ENCODE measurements at regions not wholly inside any gene's neighbourhood (a gene's known extent, or its start where the extent isn't known, plus 50 kb on each side); places are given as distances from the start of the nearest gene placed in this dataset.

DNA sequence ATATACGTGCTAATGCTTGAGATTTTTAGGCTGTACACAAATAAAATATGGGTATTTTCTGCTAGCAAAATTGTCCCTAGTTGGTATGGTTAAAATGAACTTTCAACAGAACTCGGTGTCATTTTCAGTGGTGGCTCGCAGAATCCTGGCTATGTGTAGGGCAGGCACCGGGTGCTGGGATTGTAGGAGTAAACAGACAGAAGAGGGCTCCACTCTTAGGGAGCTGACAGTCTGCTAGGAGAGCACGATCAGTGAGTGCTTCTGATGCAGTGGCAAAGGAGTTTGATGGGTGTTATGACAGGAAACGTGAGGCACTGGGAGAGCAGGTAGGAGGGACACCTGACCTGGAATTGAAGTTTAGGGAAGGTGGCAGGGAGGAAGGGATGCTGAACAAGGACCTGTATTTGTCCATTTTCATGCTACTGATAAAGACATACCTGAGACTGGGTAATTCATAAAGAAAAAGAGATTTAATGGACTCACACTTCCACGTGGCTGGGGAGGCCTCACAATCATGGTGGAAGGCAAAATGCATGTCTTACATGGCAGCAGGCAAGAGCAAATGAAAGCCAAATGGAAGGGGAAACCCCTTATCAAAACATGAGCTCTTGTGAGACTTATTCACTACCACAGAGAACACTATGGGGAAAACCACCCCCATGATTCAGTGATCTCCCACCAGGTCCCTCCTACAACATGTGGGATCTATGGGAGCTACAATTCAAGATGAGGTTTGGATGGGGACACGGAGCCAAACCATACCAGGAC, 105.4 kb upstream of the LCLAT1 start:
- DNase-seq, result no peak

DNA sequence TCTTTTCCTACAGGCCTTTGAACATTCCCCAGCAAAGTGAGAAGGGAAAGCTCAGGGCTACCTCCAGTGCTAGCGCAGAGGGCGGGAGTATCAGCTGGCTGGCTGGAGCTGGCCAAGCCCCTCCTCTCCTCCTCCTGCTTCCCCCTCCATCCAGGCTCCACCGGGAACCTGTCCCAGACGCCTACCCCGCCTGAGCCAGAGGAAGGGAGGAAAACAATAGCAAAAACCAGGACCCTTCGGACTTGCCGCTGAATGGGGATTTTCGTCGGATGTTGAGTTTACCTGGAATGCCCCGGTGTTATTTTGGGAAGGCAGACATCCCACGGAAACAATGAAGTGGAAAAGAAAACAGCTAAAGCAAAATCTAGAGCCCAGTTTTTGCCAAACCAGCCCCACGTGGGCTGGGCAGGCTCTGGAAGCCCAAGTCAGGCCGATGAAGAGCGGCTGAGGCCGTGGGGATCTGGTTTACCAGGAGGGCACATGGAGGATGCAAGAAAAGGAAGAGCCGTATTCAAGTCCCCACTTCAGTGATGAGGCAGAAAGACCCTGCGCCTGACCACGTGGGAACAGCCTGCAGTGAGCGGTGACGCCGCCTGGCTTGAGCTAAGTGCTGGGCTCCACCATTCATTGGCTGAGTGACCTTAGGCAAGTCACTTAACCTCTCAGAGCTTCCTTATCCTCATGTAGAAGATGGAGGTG, 100.4 kb upstream of the LCLAT1 start:
- no peak for DNase-seq

DNA sequence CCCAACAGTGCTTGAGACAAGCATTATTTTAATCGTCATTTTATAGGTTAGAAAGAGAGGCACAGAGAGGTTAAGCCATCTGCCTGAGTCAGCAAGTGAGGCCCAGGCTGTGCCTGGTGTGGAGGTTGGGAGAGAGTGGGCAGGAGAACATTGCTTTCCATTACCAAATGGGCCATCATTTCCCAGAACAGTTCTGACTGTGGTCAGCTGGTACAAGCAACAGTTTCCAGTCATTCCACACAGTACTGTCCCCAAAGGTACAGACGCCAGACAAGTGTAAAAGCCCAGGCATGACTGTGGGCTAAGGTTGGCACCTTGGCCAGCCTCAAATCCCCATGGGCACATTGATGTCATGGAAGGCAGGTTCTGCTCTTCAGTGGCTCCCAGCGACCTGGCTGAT, 98.2 kb upstream of the LCLAT1 start:
- no peak for DNase-seq

DNA sequence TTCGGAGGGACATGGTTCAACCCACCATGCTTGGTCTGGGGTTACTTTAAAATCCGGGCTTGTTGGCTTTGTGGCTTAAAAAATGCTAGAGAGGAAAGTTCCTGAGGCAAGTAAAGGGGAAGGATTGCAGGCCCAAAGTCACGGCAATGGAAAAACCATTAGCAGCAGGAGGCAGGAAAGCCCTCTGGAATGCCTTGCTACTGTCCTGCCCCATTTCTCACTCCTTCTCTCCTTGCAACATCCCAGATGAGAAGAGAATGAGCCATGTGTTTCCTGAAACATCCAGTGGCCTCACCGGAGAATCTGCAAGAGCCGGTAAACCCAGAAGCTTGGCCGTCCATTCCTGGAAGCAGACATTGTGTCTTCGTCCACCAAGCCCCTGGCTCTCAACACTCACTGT, 97.4 kb upstream of the LCLAT1 start:
- DNase-seq, result no peak

DNA sequence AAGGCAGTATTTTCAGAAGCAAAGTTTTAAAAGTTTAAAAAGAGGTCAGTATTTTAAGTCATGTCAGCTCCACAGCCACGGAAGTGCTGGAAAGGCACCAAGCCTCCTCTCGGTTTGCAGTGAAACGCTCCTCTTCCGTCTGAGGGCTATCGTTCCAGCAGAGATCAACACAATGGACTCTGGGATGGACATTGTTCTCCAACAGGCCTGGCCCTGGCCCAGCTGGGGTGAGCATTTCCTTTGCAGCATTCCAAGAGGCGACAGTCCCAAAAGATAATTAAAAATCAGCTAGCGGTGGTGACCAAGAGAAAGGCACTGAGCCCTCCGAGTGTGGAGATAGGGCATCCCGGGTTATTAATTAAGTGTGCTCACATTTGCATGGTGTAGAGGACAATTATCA, 95.9 kb upstream of the LCLAT1 start:
- no peak for DNase-seq

DNA sequence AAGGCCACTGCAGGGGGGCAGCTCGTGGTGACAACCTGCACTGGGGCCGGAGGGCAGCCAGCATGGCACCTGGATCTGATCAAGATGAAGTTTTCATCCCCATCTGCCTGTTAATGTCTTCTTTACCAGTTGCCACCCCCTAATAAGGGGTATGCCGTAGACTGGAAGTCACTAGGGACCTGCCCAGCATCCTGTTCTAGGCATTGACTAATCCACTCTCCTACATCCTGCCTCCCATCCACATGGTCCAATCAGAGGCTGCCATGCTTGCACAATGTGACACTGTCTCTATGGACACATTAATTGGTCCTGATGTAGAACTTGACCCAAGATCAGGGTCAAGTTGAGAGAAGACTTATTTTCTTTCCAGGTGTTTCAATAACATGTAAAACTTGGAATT, 95.1 kb upstream of the LCLAT1 start:
- DNase-seq, result no peak

DNA sequence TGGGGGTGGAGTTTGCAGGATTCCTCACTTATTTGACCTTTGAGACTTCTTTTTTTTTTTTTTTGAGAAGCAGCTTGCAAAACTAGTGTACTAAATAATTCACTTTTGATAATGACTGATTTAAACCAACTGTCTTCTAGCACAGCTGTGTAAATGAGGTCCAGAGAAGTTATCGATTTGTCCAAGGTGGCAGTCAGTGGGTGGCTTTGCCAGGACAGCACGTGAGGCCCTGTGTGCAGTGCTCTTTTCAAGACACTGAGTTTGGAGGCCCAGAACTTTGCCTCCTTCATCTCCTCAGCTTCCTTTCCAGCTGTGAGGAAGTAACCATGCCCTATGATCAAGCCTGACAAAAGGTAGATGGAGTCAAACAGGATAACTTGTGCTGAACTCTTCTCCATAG, 92.9 kb upstream of the LCLAT1 start:
- DNase-seq, result no peak

DNA sequence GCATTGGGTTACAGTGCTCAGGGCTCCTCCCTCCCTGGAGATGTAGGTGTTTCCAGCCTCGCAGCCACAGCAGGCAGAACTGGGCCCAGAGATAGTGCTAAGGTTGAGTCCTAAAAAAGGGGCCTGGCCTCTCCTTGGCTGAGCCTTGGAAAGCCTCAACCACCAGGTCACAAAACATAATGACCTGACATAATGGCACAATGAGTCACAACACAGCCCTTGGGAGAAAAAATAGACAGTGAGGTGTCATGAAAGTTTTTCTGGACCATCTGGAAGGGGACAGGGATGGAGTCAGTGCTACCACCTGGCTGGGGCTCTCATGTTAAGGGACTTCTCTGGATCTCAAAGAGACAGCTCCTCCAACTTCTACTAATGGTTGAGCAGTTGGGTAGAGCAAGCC, 92.4 kb upstream of the LCLAT1 start:
- no peak for DNase-seq

DNA sequence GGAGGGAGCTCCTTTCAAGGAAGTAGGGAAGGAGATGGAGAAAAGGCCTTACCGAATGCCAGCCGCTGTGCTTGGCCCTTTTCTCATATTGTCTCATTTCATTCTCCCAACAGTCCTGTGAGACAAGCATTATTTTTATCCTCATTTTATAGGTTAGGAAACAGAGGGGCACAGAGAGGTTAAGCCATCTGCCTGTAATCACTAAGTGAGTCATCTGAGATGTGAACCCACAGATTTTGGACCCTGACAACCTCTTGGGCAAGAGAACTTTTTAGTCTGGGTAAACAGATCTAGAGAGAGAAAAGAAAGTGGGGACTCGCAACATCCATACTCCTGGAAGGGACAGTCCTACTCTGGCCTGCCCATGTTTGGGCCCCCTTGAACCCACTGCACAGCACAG, 91.7 kb upstream of the LCLAT1 start:
- no peak for DNase-seq

DNA sequence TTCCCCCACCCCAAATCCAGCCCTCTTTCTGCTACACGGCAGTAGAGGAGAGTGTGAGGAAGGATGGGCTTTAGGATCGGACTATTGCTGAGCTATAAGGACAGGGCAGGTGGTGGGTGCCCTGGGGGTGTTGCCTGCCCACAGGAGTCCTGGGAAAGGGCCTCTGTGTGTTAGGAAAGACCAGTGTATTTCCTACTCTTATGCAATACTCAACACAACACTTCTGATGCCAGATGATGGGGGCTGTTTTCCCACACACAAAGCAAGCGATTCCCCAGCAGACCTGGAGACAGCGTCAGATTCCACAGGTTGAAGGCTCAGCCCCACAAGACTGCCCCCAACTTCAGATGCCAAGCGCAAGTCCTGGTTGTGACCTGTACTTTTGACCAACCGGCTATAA, 91.0 kb upstream of the LCLAT1 start:
- DNase-seq, result no peak

DNA sequence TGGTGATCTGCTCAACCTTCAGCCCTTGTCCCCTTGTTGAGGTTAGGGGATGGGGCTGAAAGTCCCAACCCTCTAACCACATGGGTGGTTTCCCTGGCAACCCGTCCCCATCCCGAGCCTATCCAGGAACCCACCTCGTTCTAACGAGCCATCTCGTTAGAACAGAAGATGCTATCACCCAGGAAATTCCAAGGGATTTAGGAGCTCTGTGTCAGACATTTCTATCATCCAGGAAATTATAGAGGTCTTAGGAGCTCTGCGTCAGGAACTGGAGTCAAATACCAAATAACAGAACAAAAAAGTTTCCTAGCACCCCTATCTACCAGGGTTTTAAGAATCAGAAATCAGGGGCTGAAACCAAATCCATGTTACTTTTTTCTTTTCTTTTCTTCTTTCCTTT, 90.3 kb upstream of the LCLAT1 start:
- no peak for DNase-seq

DNA sequence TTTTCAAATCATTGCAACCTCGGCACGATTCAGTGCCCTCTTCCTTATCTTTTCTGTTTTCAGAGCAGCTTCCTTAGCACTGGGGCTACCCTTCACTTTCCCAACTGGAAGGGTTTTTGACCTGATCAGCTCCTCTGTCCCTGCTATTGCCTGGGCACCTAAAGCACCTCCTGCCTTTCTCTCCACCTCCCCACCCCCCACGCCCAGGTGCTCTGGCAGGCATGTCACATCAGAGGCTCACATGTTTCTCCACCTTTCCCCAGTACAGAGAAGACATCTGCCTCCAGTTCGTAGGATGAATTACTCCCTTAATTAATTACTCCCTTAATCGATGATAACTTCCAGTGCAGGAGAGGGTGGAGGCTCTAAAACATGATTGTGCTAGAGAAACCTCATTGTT, 88.7 kb upstream of the LCLAT1 start:
- DNase-seq, result no peak

DNA sequence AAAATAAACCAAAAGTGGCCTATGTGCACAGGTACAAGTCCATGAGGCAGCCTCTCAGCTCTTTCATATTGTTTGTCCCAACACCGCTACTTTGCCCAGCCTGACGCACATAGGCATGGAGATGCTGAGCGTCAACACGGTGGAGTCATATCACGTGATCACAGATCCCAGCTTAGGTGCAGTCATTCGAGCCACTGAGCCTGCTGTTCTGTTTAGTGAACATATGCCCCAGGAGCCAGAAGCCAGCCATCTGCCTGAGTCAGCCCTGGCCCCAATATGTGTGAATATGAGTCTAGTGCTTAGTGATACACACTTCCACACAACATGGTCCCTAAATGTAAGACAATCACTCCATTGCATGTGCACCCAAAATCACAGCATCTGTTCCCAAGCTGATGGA, 88.2 kb upstream of the LCLAT1 start:
- DNase-seq, result peak; percentile 66

DNA sequence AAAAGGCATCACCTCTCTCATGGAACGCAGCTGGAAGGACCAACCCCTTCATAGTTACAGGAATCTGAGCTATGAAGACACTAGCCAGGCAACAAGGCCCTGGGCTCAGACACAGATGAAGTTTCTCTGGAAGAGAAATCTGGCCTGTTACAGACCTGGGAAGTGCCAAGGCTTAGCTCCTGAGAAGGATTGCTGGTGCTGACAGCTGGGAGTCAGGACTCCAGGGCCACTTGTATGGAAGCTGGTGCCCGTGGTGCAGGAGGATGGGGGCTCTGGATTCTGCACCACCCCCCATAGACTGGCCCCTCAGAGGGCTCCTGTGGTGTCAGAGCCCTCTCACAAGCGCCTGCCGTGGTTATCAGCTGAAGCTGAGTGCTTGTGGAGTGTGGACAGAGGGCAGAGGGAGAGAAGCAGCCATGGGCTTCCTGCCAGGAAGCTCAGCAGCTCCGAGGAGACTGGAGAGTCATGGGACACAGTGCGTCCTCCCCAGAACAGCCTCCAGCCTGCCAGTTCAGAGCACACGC, 87.3 kb upstream of the LCLAT1 start:
- peak; percentile 28 for DNase-seq

DNA sequence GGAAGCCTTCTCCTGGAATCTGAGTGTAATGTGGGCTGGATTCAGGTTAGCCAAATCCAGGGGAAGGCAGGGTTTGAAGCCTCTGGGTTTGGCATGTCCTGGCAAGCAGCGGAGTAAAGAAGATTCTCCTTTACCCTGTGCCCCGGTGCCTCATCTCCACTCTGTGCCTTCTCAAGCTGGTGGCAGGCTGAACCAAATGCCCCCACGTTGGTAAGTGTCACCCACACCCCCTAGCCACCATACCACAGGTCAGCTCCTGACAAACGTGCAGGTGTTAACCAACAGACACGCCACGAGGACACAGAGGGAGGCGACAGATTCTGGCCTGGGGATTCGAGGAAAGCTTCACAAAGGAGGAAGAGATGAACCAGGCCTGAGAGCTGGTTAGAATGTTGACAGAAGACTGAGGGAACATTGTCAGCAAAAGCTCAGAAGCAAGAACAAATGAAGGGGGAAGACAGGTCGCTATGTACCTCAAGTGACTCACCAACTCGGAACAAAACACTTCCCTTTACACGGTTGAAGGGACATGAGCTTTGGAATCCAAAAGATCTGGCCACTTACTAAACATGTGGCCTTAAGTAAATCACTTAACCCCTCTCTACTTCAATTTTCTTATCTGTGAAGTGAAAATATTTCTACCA, 85.2 kb upstream of the LCLAT1 start:
- DNase-seq, result no peak

DNA sequence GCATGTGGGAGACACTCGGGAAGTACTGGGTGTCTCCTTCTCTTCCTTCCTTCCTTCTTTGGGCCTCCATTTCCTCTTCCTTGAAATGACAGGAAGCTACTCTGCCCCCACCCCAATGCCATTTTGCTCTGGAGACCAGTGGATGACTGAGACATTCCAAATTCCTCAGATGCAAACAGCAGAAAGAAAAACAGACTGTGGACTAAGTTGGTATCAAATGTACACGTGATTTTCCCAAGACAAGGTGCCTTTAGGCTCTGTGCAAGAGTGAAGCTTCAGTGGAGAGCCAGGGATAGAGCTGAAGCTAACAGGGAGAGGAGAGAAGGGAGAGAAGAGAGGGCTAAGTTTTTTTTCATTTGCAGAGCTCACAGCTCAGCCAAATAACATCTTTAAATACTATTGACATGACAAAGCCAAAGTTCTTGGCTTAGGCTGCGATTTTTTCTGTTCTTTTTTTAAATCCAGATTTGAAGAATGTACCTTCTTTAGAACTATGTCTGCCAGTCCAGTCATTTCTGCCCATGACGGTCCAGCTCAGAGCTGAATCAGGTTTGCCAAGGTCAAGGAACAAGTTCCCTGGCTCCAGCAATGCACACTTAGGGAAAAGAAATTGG, 84.5 kb upstream of the LCLAT1 start:
- DNase-seq, result no peak

DNA sequence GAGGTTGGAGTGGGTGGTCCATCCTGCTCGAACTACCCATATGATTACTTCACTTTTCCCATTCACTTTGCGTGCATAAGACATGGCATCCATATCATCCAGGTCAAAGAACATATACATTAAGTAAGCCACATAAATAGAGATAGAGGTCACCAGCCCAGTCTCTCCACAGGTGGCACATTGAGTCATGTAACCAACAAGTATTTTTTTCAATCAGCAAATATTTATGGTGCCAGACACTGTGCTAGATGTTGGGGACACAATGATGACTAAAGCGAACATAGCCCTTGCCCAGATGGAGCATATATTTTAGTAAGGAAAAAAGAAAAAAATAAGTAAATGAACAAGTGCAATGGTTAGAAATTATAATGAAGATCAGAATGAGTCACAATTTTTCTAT, 83.6 kb upstream of the LCLAT1 start:
- no peak for DNase-seq

DNA sequence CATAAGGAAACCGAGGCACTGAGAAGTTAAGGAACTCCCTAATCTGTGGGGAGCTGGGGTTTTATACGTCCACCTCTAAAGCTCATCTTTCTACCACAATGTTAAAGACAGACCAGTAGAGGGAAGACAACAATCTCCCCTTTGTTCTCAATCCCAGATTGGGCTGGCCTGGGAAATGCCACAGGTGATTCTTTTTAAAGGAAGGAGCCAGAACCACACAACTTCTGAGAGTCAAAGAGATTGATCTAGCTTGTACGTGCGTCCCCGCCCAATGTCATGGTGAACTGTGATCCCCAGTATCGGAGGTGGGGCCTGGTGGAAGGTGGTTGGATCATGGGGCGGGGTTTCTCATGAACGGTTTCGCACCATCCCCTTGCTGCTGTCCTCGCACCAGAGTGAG, 81.8 kb upstream of the LCLAT1 start:
- no peak for DNase-seq

DNA sequence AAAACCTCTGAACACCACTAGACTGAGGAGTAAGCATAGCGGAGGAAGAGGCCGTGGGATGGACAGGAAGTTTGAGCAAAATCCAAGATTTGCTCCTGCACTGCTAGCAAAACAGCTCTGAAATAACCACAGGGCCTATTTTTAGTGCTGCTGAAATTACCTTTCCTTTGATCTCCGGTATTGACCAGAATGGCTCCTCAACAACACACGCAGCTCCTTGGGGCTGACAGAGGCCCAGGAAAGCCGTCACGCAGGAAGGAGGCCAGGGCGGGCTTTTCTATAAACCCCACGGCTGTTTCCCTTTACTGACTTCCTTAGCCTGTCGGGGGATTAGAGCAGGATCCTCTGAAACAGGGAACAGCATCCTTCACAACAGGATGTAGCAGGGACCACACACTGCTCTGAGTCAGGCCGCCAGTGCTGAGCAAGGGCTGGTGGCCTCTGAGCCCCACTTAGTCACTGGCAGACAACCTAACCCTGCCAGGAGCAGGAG, 80.8 kb upstream of the LCLAT1 start:
- no peak for DNase-seq

DNA sequence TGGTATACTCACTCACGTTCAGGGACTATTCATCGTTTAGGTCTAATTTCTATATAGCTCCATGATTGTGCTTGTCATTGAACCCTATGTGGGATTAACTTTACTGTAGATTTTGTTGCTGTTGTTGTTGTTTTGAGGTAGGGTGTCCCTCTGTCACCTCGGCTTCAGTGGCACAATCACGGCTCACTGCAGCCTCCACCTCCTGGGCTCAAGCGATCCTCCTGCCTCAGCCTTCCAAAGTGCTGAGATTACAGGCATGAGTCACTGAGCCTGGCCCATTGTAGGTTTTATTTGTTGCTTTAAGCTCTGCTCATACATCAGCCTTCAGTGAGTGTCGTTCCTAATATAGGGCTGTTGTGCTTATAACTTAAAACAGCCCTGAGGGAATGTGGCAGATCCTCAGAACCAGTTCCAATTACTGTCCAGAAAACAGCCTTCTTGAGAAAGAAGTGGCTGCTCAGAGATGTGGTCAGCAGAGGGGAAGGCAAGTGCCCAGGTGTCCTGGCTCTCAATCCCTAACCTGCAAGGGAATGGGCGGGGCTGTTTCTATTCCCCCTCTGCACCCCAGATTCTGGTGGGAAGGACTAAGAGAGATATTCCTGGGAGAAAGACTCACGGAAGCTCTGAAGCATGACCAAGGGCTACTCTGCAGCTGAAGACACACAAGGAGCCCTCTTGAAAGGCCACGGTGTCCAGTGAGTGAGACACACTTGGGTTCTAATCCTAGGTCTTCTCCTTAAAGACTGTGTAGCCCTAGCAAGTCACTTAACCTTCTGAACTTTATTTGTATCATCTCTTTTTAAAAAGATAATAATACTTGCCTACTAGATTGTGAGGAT, 79.6 kb upstream of the LCLAT1 start:
- no peak for DNase-seq

DNA sequence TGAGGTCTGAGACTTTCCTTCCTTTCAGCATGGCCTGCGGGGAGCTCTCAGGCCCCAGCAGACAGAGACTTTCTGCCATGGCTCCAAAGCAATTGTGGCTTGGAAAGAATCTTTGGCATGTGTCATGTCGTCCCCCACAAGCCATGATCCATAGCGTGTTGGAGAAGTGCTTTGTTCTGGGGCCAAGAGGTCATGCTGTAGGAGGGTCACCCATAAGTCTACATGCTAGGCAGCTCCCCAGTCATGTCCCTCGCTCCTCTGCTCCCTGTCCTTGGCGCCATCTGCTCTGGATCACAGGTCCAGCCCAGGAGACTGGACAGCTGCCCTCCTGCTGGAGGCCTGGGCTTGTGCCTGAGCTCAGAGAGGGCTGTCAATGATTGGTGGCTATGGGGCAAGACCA, 78.8 kb upstream of the LCLAT1 start:
- no peak for DNase-seq

DNA sequence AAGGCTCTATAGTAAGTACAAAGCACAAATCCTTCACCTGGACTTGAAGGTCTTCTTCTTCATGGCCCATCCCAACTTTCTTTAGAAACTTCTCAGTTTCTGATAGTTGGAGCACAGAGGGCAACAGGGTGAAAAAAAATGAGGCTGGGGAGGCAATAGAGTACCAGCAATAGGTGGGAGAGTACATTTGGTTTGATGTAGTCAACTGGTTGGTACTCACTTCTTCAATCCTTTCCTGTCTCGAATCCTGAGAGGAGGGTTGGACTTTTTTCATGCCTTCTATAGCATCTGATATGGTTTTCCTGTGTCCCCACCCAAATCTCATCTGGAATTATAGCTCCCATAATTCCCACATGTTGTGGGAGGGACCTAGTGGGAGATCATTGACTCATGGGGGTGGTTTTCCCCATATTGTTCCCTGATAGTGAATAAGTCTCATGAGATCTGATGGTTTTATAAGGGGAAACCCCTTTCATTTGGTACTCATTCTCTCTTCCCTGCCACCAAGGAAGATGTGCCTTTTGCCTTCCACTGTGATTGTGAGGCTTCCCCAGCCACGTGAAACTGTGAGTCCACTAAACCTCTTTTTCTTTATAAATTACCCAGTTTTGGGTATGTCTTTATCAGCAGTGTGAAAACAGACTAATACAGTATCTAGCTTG, 75.9 kb upstream of the LCLAT1 start:
- DNase-seq, result no peak
